Epithelial cell of esophagus (primary cell): ENCODE measurements at regions not wholly inside any gene's neighbourhood (a gene's known extent, or its start where the extent isn't known, plus 50 kb on each side); places are given as distances from the start of the nearest gene placed in this dataset.

Experiments used
- DNase-seq: peaks from one replicate; pipeline ENCODE4 v3.0.0; 2010; ENCODE audit warnings: low read depth
- H3K4me3 ChIP-seq: 2 replicates; pipeline ENCODE4 v1.5.1; 2011; ENCODE audit warnings: mild to moderate bottlenecking, low read length, control low read depth
- CTCF ChIP-seq: IDR thresholded peaks from 2 replicates; pipeline ENCODE4 v1.5.1; 2011; ENCODE audit warnings: low read depth, mild to moderate bottlenecking, low read length, control low read depth, inconsistent platforms; ENCODE audit not compliant: insufficient read depth; ENCODE audit errors: missing control alignments

GRCh38 chr18:73549236-73549635 lies 598.4 kb downstream of the FBXO15 start:
- DNase-seq: no peak
- H3K4me3 ChIP-seq: no peak overlapping the region
- no peak for TF ChIP-seq CTCF

GRCh38 chr18:73545472-73545871 lies 602.2 kb downstream of the FBXO15 start:
- TF ChIP-seq CTCF: no peak
- peak; percentile 28 for DNase-seq
- H3K4me3 ChIP-seq: no peak overlapping the region

GRCh38 chr18:73544617-73545016 lies 603.0 kb downstream of the FBXO15 start:
- no peak for DNase-seq
- H3K4me3 ChIP-seq: no peak overlapping the region
- no peak for TF ChIP-seq CTCF

GRCh38 chr18:73544032-73544431 lies 603.6 kb downstream of the FBXO15 start:
- H3K4me3 ChIP-seq: no peak overlapping the region
- no peak for DNase-seq
- TF ChIP-seq CTCF: no peak

- TF ChIP-seq CTCF: no peak
- DNase-seq: no peak
- H3K4me3 ChIP-seq: no peak overlapping the region
Observed at GRCh38 chr18:73535990-73536389, 611.6 kb downstream of the FBXO15 start.

GRCh38 chr18:73535189-73535588 lies 612.4 kb downstream of the FBXO15 start:
- TF ChIP-seq CTCF: no peak
- DNase-seq: no peak
- H3K4me3 ChIP-seq: no peak overlapping the region

GRCh38 chr18:73531601-73532000 lies 616.0 kb downstream of the FBXO15 start:
- H3K4me3 ChIP-seq: no peak overlapping the region
- TF ChIP-seq CTCF: no peak
- DNase-seq: no peak
